ENCODE measurements at regions not wholly inside any gene's neighbourhood (a gene's known extent, or its start where the extent isn't known, plus 50 kb on each side); places are given as distances from the start of the nearest gene placed in this dataset.

GRCh38 chr19:31667106-31667505 is 317.9 kb upstream of the TSHZ3 start:
- TF ChIP-seq POLR2AphosphoS5 (IDR thresholded peaks at IDR 0.05; ENCODE audit: low read depth, low read length): no peak
- no peak for TF ChIP-seq POLR2A (IDR thresholded peaks at IDR 0.05; ENCODE audit: low read depth, low read length)
- no peak for TF ChIP-seq TAF1 (IDR thresholded peaks at IDR 0.05; ENCODE audit: borderline replicate concordance, low read depth, low read length)

All from GM12892 (cell line).